Panc1 (cell line): ENCODE measurements at regions not wholly inside any gene's neighbourhood (a gene's known extent, or its start where the extent isn't known, plus 50 kb on each side); places are given as distances from the start of the nearest gene placed in this dataset.

ENCODE experiments used
- ATAC-seq: fragments of 200-7000 bp; cut with Tn5 transposase; 2 replicates; pipeline ENCODE4 v1.9.1; 2020; ENCODE audit warnings: mild to moderate bottlenecking, moderate library complexity
- BruUV-seq: library from RNA; stranded (reverse); fragments of 400-500 nt; replicated peaks from 2 replicates; lab custom pipeline; 2021; lab: Mats Ljungman, UMichigan
- CTCF ChIA-PET: fragments of 300-600 bp; sonication (Branson Sonifier 250); formaldehyde crosslinking; loops from one replicate; lab custom pipeline; 2022; ENCODE audit warnings: antibody characterized with exemption; lab: Charles Lee
- POLR2A ChIA-PET: fragments of 300-600 bp; sonication (Branson Sonifier 250); formaldehyde crosslinking; loops from one replicate; lab custom pipeline; 2022; ENCODE audit warnings: antibody characterized with exemption; lab: Charles Lee
- DNase-seq: peaks from one replicate; pipeline ENCODE4 v3.0.0-alpha.2; 2010; ENCODE audit warnings: low read depth, low spot score
- H3K27ac ChIP-seq: 2 replicates; pipeline ENCODE4 v1.5.1; 2011; ENCODE audit warnings: mild to moderate bottlenecking, low read length, inconsistent platforms
- H3K27me3 ChIP-seq: fragments of 200-500 bp; sonication (Bioruptor generic); 2 replicates; pipeline ENCODE4 v1.6.0; 2014; ENCODE audit warnings: low read length, inconsistent platforms; ENCODE audit not compliant: control insufficient read depth, insufficient read depth
- H3K36me3 ChIP-seq: fragments of 200-500 bp; sonication (Bioruptor generic); 2 replicates; pipeline ENCODE4 v1.5.1; 2014; ENCODE audit warnings: inconsistent platforms, mild to moderate bottlenecking, low read length, moderate library complexity; ENCODE audit not compliant: control insufficient read depth, insufficient read depth
- H3K4me1 ChIP-seq: 2 replicates; pipeline ENCODE4 v1.5.1; 2011; ENCODE audit warnings: inconsistent platforms, mild to moderate bottlenecking, low read length, moderate library complexity; ENCODE audit not compliant: control insufficient read depth, insufficient read depth
- H3K4me3 ChIP-seq, 2 experiments: 2 replicates each; pipeline ENCODE4 v1.5.1; 2011 to 2012; ENCODE audit warnings: low read depth in 2 of 2, low read length in 2 of 2, mild to moderate bottlenecking in 2 of 2, inconsistent platforms in 1 of 2, moderate library complexity in 1 of 2
- H3K9me3 ChIP-seq: fragments of 200-500 bp; sonication (Bioruptor generic); 2 replicates; pipeline ENCODE4 v1.5.1; 2014; ENCODE audit warnings: low read depth, mild to moderate bottlenecking, inconsistent platforms, low read length, moderate library complexity; ENCODE audit not compliant: control insufficient read depth, insufficient read depth
- POLR2AphosphoS5 ChIP-seq: IDR thresholded peaks from 2 replicates; pipeline ENCODE4 v1.6.1; 2012; ENCODE audit warnings: mild to moderate bottlenecking, low read depth, low read length, moderate library complexity
- SIN3A ChIP-seq: IDR thresholded peaks from 2 replicates; pipeline ENCODE4 v1.6.1; 2012; ENCODE audit warnings: low read depth, mild to moderate bottlenecking, low read length, moderate library complexity, borderline replicate concordance; ENCODE audit not compliant: insufficient read depth
- TCF7L2 ChIP-seq: IDR thresholded peaks from 2 replicates; pipeline ENCODE4 v1.6.1; 2011; ENCODE audit warnings: mild to moderate bottlenecking, low read depth, low read length, inconsistent platforms
- in situ Hi-C: cut with HindIII; loops from 2 replicates; pipeline ENCODE4 v1.10.0; 2016; ENCODE audit warnings: low sequenced_read_pairs, low pct_unique_long_range_greater_than_20kb
- intact Hi-C: fragments of 100-400 bp; cut with micrococcal nuclease; formaldehyde crosslinking; loops from one replicate; pipeline ENCODE4 v1.10.0; 2022; ENCODE audit not compliant: unreplicated experiment
- TF ChIP-seq, protein P1 (sequence below), 2 experiments: IDR thresholded peaks; 2 replicates each; pipeline ENCODE4 v1.6.1; 2011 to 2012; ENCODE audit warnings: low read depth in 2 of 2, control low read depth in 1 of 2, low read length in 1 of 2, mild to moderate bottlenecking in 1 of 2, moderate library complexity in 1 of 2; ENCODE audit not compliant: insufficient read depth in 1 of 2
- TF ChIP-seq, protein P2 (sequence below): fragments of 450-650 bp; IDR thresholded peaks from 2 replicates; pipeline ENCODE4 v1.5.1; 2017; ENCODE audit warnings: mild to moderate bottlenecking

DNA sequence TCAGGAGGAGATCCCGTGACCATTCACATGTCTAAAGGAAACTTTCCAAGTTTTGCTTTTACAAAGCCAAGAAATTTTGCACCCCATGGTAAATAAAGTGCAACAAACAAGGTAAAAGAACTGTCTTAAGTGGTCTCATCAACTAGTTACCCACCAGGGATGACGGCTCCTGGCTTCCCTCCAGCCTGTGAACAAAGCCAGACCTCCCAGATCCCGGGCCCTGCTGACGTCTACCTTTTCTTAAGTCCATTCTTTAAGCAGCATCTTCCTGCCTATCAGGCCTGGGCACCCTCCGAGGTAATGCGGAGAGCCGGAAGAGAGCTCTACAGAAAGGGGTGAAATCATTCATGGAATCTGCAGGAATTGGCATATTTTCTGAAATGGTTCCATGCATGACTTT is 58.0 kb upstream of the DAAM1 start:
- DNase-seq (no peak), ATAC-seq (no peak)
- Histone ChIP-seq H3K27ac (no peak overlapping the region), H3K9me3 (no peaks in the 10 kb centered on the region), H3K27me3 (no peaks in the 10 kb centered on the region; the same call in 1 of the 2 replicates), H3K4me3 (no peak overlapping the region), H3K4me1 (no peaks in the 10 kb centered on the region), H3K36me3 (no peaks in the 10 kb centered on the region)
- intact Hi-C loops (no loop called here), in situ Hi-C loops (no loop called here)
- POLR2A ChIA-PET: no interaction called here
- CTCF ChIA-PET: no interaction called here
- no TSS peak for BruUV-seq
- TF ChIP-seq, protein P1, sequence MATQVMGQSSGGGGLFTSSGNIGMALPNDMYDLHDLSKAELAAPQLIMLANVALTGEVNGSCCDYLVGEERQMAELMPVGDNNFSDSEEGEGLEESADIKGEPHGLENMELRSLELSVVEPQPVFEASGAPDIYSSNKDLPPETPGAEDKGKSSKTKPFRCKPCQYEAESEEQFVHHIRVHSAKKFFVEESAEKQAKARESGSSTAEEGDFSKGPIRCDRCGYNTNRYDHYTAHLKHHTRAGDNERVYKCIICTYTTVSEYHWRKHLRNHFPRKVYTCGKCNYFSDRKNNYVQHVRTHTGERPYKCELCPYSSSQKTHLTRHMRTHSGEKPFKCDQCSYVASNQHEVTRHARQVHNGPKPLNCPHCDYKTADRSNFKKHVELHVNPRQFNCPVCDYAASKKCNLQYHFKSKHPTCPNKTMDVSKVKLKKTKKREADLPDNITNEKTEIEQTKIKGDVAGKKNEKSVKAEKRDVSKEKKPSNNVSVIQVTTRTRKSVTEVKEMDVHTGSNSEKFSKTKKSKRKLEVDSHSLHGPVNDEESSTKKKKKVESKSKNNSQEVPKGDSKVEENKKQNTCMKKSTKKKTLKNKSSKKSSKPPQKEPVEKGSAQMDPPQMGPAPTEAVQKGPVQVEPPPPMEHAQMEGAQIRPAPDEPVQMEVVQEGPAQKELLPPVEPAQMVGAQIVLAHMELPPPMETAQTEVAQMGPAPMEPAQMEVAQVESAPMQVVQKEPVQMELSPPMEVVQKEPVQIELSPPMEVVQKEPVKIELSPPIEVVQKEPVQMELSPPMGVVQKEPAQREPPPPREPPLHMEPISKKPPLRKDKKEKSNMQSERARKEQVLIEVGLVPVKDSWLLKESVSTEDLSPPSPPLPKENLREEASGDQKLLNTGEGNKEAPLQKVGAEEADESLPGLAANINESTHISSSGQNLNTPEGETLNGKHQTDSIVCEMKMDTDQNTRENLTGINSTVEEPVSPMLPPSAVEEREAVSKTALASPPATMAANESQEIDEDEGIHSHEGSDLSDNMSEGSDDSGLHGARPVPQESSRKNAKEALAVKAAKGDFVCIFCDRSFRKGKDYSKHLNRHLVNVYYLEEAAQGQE (IDR thresholded peaks at IDR 0.05; ENCODE audit: insufficient read depth in 1 of 2, low read depth in 2 of 2, low read length in 1 of 2): no peak
- TF ChIP-seq, protein P2, sequence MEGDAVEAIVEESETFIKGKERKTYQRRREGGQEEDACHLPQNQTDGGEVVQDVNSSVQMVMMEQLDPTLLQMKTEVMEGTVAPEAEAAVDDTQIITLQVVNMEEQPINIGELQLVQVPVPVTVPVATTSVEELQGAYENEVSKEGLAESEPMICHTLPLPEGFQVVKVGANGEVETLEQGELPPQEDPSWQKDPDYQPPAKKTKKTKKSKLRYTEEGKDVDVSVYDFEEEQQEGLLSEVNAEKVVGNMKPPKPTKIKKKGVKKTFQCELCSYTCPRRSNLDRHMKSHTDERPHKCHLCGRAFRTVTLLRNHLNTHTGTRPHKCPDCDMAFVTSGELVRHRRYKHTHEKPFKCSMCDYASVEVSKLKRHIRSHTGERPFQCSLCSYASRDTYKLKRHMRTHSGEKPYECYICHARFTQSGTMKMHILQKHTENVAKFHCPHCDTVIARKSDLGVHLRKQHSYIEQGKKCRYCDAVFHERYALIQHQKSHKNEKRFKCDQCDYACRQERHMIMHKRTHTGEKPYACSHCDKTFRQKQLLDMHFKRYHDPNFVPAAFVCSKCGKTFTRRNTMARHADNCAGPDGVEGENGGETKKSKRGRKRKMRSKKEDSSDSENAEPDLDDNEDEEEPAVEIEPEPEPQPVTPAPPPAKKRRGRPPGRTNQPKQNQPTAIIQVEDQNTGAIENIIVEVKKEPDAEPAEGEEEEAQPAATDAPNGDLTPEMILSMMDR: no peak
- TF ChIP-seq POLR2AphosphoS5 (no peak), TCF7L2 (no peak), SIN3A (no peak)

DNA sequence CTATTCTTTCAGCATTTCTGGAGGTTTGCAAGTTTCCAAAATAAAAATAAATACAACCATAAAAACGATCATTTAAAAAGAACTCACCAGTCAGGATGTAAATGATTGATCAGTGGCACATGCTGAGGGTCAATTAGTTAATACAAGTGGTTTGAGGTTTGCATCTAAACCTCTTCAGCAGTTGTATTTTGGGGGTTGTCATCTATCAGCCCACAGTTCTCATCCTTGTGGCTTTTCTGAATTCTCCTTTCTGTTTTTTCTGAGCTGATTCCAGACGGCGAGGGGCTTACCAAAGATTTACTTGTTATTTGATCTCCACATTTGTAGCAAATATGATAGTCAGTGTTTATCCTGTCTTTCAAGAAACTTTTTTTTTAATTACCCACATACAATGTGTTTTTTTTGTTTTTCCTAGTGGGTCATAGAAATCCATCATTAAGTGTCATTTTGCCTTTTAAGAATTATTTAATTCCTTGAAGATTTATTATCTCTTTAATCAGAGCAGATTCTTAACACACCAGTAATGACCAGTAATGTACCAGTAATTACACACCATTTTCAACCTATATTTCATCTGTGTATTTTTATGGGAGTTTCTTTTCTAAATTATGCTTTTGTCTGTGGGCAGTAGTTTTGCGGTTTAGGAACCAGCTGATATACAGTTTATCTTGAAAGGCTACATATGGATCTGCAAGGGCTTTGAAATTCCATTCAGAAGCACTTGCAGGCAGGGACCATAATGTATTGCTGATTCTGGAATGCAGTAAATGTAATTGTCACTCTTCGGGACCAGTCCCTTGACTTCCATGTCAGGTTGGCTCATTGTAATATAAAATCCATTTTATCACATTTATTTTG is 56.3 kb upstream of the DAAM1 start:
- Histone ChIP-seq H3K27ac (no peak overlapping the region), H3K36me3 (no peaks in the 10 kb centered on the region), H3K9me3 (no peaks in the 10 kb centered on the region), H3K4me1 (no peaks in the 10 kb centered on the region), H3K27me3 (no peaks in the 10 kb centered on the region; the same call in 1 of the 2 replicates), H3K4me3 (no peak overlapping the region)
- intact Hi-C loops: no loop called here
- DNase-seq (no peak), ATAC-seq (no peak)
- ChIA-PET POLR2A (no interaction called here), CTCF (no interaction called here)
- TF ChIP-seq SIN3A (no peak), TCF7L2 (no peak), POLR2AphosphoS5 (no peak)
- TF ChIP-seq, protein P2: no peak
- TF ChIP-seq, protein P1 (IDR thresholded peaks at IDR 0.05; ENCODE audit: insufficient read depth in 1 of 2, low read depth in 2 of 2, low read length in 1 of 2): no peak
- in situ Hi-C loops: no loop called here
- no TSS peak for BruUV-seq
